OCI-LY3 (cell line): ENCODE measurements at regions not wholly inside any gene's neighbourhood (a gene's known extent, or its start where the extent isn't known, plus 50 kb on each side); places are given as distances from the start of the nearest gene placed in this dataset.

ENCODE experiments used
- H2AFZ ChIP-seq: fragments of 200-600, 300-600 bp; shearing (Covaris generic); 2 replicates; pipeline ENCODE4 v1.6.0; 2014; ENCODE audit warnings: antibody characterized with exemption, low read depth, low read length
- H3K27ac ChIP-seq: fragments of 200-600, 300-600 bp; sonication (generic); 2 replicates; pipeline ENCODE4 v1.5.1; 2014; ENCODE audit warnings: mild to moderate bottlenecking, low read length, moderate library complexity, mixed read lengths
- H3K27me3 ChIP-seq: fragments of 200-600, 300-600 bp; sonication (generic); 2 replicates; pipeline ENCODE4 v1.6.1; 2014; ENCODE audit warnings: low read depth, low read length, mixed read lengths
- H3K36me3 ChIP-seq: fragments of 200-600, 300-600 bp; sonication (generic); replicated peaks from 2 replicates; pipeline ENCODE3; 2014; ENCODE audit warnings: low read depth, low read length, mixed read lengths
- H3K4me1 ChIP-seq: fragments of 300-600, 200-600 bp; sonication (generic); 2 replicates; pipeline ENCODE4 v1.6.1; 2014; ENCODE audit warnings: low read length, mixed read lengths
- H3K4me2 ChIP-seq: fragments of 200-600, 300-600 bp; sonication (generic); 2 replicates; pipeline ENCODE4 v1.6.1; 2014; ENCODE audit warnings: low read length, mixed read lengths
- H3K4me3 ChIP-seq: fragments of 300-600, 200-600 bp; sonication (generic); 2 replicates; pipeline ENCODE4 v1.5.1; 2014; ENCODE audit warnings: antibody characterized with exemption, mild to moderate bottlenecking, low read length, moderate library complexity
- H3K79me2 ChIP-seq: fragments of 300-600, 200-600 bp; shearing (Covaris generic); 2 replicates; pipeline ENCODE4 v1.6.1; 2014; ENCODE audit warnings: mild to moderate bottlenecking, low read length, mixed read lengths
- H3K9ac ChIP-seq: fragments of 300-600, 200-600 bp; shearing (Covaris generic); 2 replicates; pipeline ENCODE4 v1.6.0; 2014; ENCODE audit warnings: mild to moderate bottlenecking, low read length, moderate library complexity
- H3K9me3 ChIP-seq: fragments of 200-600, 300-600 bp; shearing (Covaris generic); 2 replicates; pipeline ENCODE4 v1.6.1; 2014; ENCODE audit warnings: low read length, mixed read lengths; ENCODE audit not compliant: insufficient read depth
- H4K20me1 ChIP-seq: fragments of 200-600, 300-600 bp; sonication (generic); 2 replicates; pipeline ENCODE4 v1.6.1; 2016; ENCODE audit warnings: low read length, mixed read lengths; ENCODE audit not compliant: insufficient read depth
- CTCF ChIP-seq: fragments of 200-600, 300-600 bp; sonication (generic); IDR thresholded peaks from 2 replicates; pipeline ENCODE4 v1.5.1; 2014; ENCODE audit warnings: antibody characterized with exemption, low read length, low read depth
- EZH2phosphoT487 ChIP-seq: fragments of 200-600 bp; shearing (Covaris generic); IDR thresholded peaks from 2 replicates; pipeline ENCODE4 v1.6.1; 2018; ENCODE audit warnings: antibody characterized with exemption, mixed run types, low read depth

GRCh38 chr4:31923634-31924033 lies 1203.5 kb downstream of the PCDH7 start:
- Histone ChIP-seq H3K9ac (no peak overlapping the region), H3K4me2 (0 out of 2 replicates have a peak overlapping the region, but pooled peaks have one; percentile 15), H4K20me1 (no peaks in the 10 kb centered on the region), H3K27me3 (no peaks in the 10 kb centered on the region), H2AFZ (peak overlapping the region; percentile 65; the same call in 1 of the 2 replicates), H3K36me3 (no peaks in the 10 kb centered on the region), H3K27ac (no peak overlapping the region), H3K9me3 (no peaks in the 10 kb centered on the region), H3K79me2 (no peaks in the 10 kb centered on the region), H3K4me1 (no peaks in the 10 kb centered on the region), H3K4me3 (no peak overlapping the region)
- TF ChIP-seq CTCF, result no peak
- TF ChIP-seq EZH2phosphoT487, result no peak

GRCh38 chr4:31929676-31930345 lies 1209.6 kb downstream of the PCDH7 start:
- no peak overlapping the region for H3K4me2 ChIP-seq
- H3K27ac ChIP-seq, result no peak overlapping the region
- no peaks in the 10 kb centered on the region for H3K36me3 ChIP-seq
- H3K4me1 ChIP-seq, result no peaks in the 10 kb centered on the region
- H3K9me3 ChIP-seq, result no peaks in the 10 kb centered on the region
- no peaks in the 10 kb centered on the region for H3K79me2 ChIP-seq
- H3K9ac ChIP-seq, result no peak overlapping the region
- no peaks in the 10 kb centered on the region for H3K27me3 ChIP-seq
- TF ChIP-seq EZH2phosphoT487 (no peak), CTCF (no peak)
- no peaks in the 10 kb centered on the region for H4K20me1 ChIP-seq
- no peak overlapping the region for H3K4me3 ChIP-seq
- H2AFZ ChIP-seq, result no peak overlapping the region

GRCh38 chr4:31946456-31946855 lies 1226.3 kb downstream of the PCDH7 start:
- Histone ChIP-seq H3K4me2 (no peak overlapping the region), H3K27ac (no peak overlapping the region), H3K79me2 (no peaks in the 10 kb centered on the region), H3K4me1 (no peaks in the 10 kb centered on the region), H3K4me3 (no peak overlapping the region), H3K36me3 (no peaks in the 10 kb centered on the region), H3K9ac (no peak overlapping the region), H3K9me3 (no peaks in the 10 kb centered on the region), H4K20me1 (no peaks in the 10 kb centered on the region), H2AFZ (no peak overlapping the region), H3K27me3 (no peaks in the 10 kb centered on the region)
- TF ChIP-seq EZH2phosphoT487 (no peak), CTCF (no peak)

- Histone ChIP-seq H3K9me3 (no peaks in the 10 kb centered on the region), H4K20me1 (no peaks in the 10 kb centered on the region), H3K79me2 (no peaks in the 10 kb centered on the region), H3K4me1 (no peaks in the 10 kb centered on the region), H3K9ac (no peak overlapping the region), H3K4me2 (no peak overlapping the region), H3K4me3 (no peak overlapping the region), H3K27ac (no peak overlapping the region), H3K36me3 (no peaks in the 10 kb centered on the region), H2AFZ (no peak overlapping the region), H3K27me3 (no peaks in the 10 kb centered on the region)
- TF ChIP-seq EZH2phosphoT487, result no peak
- TF ChIP-seq CTCF, result no peak
Observed at GRCh38 chr4:31947101-31947500, 1226.9 kb downstream of the PCDH7 start.
